ENCODE measurements at regions not wholly inside any gene's neighbourhood (a gene's known extent, or its start where the extent isn't known, plus 50 kb on each side); places are given as distances from the start of the nearest gene placed in this dataset.

- H3K27me3 ChIP-seq (ENCODE audit: insufficient read depth, low read length): no peaks in the 10 kb centered on the region
- no peaks in the 10 kb centered on the region for H3K4me1 ChIP-seq (ENCODE audit: insufficient read depth, low read length)
- no peak overlapping the region for H3K4me3 ChIP-seq (ENCODE audit: insufficient read depth, low read length)
- no peaks in the 10 kb centered on the region for H3K79me2 ChIP-seq (ENCODE audit: insufficient read depth, low read length)
- no peak for DNase-seq (ENCODE audit: insufficient read length, low spot score, missing footprints)
- H3K9me3 ChIP-seq (ENCODE audit: low read depth, low read length): no peaks in the 10 kb centered on the region
- no peaks in the 10 kb centered on the region for H4K20me1 ChIP-seq (ENCODE audit: insufficient read depth, low read length)
- no peak overlapping the region for H3K4me2 ChIP-seq (ENCODE audit: insufficient read depth, low read length)
- no peaks in the 10 kb centered on the region for H3K36me3 ChIP-seq (ENCODE audit: insufficient read depth, low read length)
- no peak overlapping the region for H2AFZ ChIP-seq (ENCODE audit: low read length)
- no peak for TF ChIP-seq CTCF (IDR thresholded peaks at IDR 0.05; ENCODE audit: extremely low read depth, low read depth, low read length)
- no peak overlapping the region for H3K27ac ChIP-seq (ENCODE audit: low read depth, low read length)
Measured at GRCh38 chr3:25090698-25091453, 337.2 kb upstream of the RARB start.

GRCh38 chr3:25091934-25092333 is 336.1 kb upstream of the RARB start:
- no peaks in the 10 kb centered on the region for H3K36me3 ChIP-seq (ENCODE audit: insufficient read depth, low read length)
- no peak overlapping the region for H2AFZ ChIP-seq (ENCODE audit: low read length)
- H3K9me3 ChIP-seq (ENCODE audit: low read depth, low read length): no peaks in the 10 kb centered on the region
- TF ChIP-seq CTCF (IDR thresholded peaks at IDR 0.05; ENCODE audit: extremely low read depth, low read depth, low read length): no peak
- DNase-seq (ENCODE audit: insufficient read length, low spot score, missing footprints): no peak
- H3K4me2 ChIP-seq (ENCODE audit: insufficient read depth, low read length): no peak overlapping the region
- H3K4me3 ChIP-seq (ENCODE audit: insufficient read depth, low read length): no peak overlapping the region
- no peaks in the 10 kb centered on the region for H3K4me1 ChIP-seq (ENCODE audit: insufficient read depth, low read length)
- no peaks in the 10 kb centered on the region for H3K27me3 ChIP-seq (ENCODE audit: insufficient read depth, low read length)
- H3K27ac ChIP-seq (ENCODE audit: low read depth, low read length): no peak overlapping the region
- no peaks in the 10 kb centered on the region for H4K20me1 ChIP-seq (ENCODE audit: insufficient read depth, low read length)
- no peaks in the 10 kb centered on the region for H3K79me2 ChIP-seq (ENCODE audit: insufficient read depth, low read length)

- TF ChIP-seq CTCF (IDR thresholded peaks at IDR 0.05; ENCODE audit: extremely low read depth, low read depth, low read length): no peak
- no peaks in the 10 kb centered on the region for H3K27me3 ChIP-seq (ENCODE audit: insufficient read depth, low read length)
- H4K20me1 ChIP-seq (ENCODE audit: insufficient read depth, low read length): no peaks in the 10 kb centered on the region
- H3K9me3 ChIP-seq (ENCODE audit: low read depth, low read length): no peaks in the 10 kb centered on the region
- H3K79me2 ChIP-seq (ENCODE audit: insufficient read depth, low read length): no peaks in the 10 kb centered on the region
- DNase-seq (ENCODE audit: insufficient read length, low spot score, missing footprints): no peak
- no peaks in the 10 kb centered on the region for H3K36me3 ChIP-seq (ENCODE audit: insufficient read depth, low read length)
- no peak overlapping the region for H3K4me2 ChIP-seq (ENCODE audit: insufficient read depth, low read length)
- no peaks in the 10 kb centered on the region for H3K4me1 ChIP-seq (ENCODE audit: insufficient read depth, low read length)
- H3K4me3 ChIP-seq (ENCODE audit: insufficient read depth, low read length): no peak overlapping the region
- H2AFZ ChIP-seq (ENCODE audit: low read length): no peak overlapping the region
- H3K27ac ChIP-seq (ENCODE audit: low read depth, low read length): no peak overlapping the region
Measured at GRCh38 chr3:25094932-25095685, 333.0 kb upstream of the RARB start.

- no peaks in the 10 kb centered on the region for H4K20me1 ChIP-seq (ENCODE audit: insufficient read depth, low read length)
- DNase-seq (ENCODE audit: insufficient read length, low spot score, missing footprints): no peak
- H3K9me3 ChIP-seq (ENCODE audit: low read depth, low read length): no peaks in the 10 kb centered on the region
- no peaks in the 10 kb centered on the region for H3K79me2 ChIP-seq (ENCODE audit: insufficient read depth, low read length)
- H3K36me3 ChIP-seq (ENCODE audit: insufficient read depth, low read length): no peaks in the 10 kb centered on the region
- no peaks in the 10 kb centered on the region for H3K4me1 ChIP-seq (ENCODE audit: insufficient read depth, low read length)
- no peak overlapping the region for H2AFZ ChIP-seq (ENCODE audit: low read length)
- no peak overlapping the region for H3K27ac ChIP-seq (ENCODE audit: low read depth, low read length)
- no peaks in the 10 kb centered on the region for H3K27me3 ChIP-seq (ENCODE audit: insufficient read depth, low read length)
- H3K4me3 ChIP-seq (ENCODE audit: insufficient read depth, low read length): no peak overlapping the region
- TF ChIP-seq CTCF (IDR thresholded peaks at IDR 0.05; ENCODE audit: extremely low read depth, low read depth, low read length): no peak
- no peak overlapping the region for H3K4me2 ChIP-seq (ENCODE audit: insufficient read depth, low read length)
Measured at GRCh38 chr3:25096536-25096935, 331.5 kb upstream of the RARB start.
